SKM-1 treated with dmso at 0.1 percent for 144 hours (cell line): ENCODE measurements at regions not wholly inside any gene's neighbourhood (a gene's known extent, or its start where the extent isn't known, plus 50 kb on each side); places are given as distances from the start of the nearest gene placed in this dataset.

ENCODE experiments used
- DNase-seq: peaks from one replicate; lab custom pipeline; 2025; ENCODE audit not compliant: unreplicated experiment; lab: John Stamatoyannopoulos, UW

GRCh38 chrY:8390310-8390709 lies 947.0 kb upstream of the TSPY4 start:
- no peak for DNase-seq

- no peak for DNase-seq
Observed at GRCh38 chrY:8393246-8393645, 944.0 kb upstream of the TSPY4 start.

DNA sequence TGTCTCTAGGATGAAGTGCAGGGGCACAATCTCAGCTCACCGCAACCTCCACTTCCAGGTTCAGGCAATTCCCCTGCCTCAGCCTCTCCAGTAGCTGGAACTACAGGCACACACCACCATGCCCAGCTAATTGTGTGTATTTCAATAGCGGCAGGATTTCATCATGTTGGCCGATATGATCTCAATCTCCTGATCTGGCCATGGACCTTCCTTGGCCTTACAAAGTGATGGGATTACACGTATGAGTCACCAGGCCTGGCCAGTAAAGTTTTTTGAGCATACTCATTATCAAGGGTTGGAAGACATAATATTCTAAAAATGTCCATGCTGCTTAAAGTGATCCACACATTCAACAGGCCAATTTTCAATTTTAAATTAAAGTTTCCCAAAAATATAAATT lies 914.4 kb upstream of the TSPY4 start:
- DNase-seq = no peak

- DNase-seq = no peak
Observed at GRCh38 chrY:8426433-8426832, 910.8 kb upstream of the TSPY4 start.

GRCh38 chrY:8437510-8437909 lies 899.8 kb upstream of the TSPY4 start:
- DNase-seq = no peak

GRCh38 chrY:8442097-8442496 lies 895.2 kb upstream of the TSPY4 start:
- DNase-seq = no peak

DNA sequence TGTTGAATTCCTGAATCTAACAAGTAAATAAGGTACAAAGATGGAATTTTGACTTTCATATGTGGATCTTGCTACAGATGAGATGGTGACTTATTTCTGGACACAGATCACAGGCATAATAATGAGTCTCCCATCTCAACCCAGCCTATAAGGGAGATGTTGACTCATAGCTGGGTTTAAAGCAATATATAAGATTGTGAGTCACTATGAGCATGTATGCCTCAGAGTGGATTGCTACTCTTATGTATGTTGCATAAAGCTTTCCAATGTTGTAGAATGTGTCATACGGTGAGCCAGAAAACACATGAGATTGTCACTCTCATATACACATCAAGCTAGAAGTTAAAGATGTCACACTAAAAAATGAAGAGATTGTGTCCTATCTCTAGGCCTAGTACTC lies 884.3 kb upstream of the TSPY4 start:
- no peak for DNase-seq

- no peak for DNase-seq
Observed at GRCh38 chrY:8466813-8467212, 870.5 kb upstream of the TSPY4 start.

- peak; percentile 51 for DNase-seq
Observed at GRCh38 chrY:8470249-8470648, 867.0 kb upstream of the TSPY4 start.

DNA sequence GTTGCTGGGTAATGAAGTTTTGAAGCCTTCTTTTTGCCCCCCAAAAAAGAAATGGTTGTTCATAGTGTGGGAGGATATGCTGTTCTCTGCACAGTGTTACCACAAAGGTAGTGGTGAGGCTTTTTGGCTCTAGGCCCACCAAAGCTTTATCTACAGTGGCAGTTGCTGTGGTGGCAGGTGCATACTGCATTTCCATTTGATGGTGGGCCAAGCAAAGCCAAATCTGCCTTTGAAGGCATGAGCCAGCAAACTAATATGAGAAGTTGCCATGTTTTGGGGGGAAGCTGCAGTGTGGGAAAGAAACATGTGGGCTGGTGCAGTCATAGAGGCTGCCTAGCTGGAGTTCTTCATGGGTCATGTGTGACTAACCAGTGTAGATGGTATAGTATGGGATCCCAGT lies 858.1 kb upstream of the TSPY4 start:
- DNase-seq = no peak

- no peak for DNase-seq
Observed at GRCh38 chrY:8488955-8489354, 848.3 kb upstream of the TSPY4 start.

- DNase-seq = no peak
Observed at GRCh38 chrY:8489880-8490630, 847.2 kb upstream of the TSPY4 start.

- DNase-seq = no peak
Observed at GRCh38 chrY:8494396-8494795, 842.9 kb upstream of the TSPY4 start.

- no peak for DNase-seq
Observed at GRCh38 chrY:8495243-8495642, 842.0 kb upstream of the TSPY4 start.

- DNase-seq = no peak
Observed at GRCh38 chrY:8500888-8501287, 836.4 kb upstream of the TSPY4 start.

DNA sequence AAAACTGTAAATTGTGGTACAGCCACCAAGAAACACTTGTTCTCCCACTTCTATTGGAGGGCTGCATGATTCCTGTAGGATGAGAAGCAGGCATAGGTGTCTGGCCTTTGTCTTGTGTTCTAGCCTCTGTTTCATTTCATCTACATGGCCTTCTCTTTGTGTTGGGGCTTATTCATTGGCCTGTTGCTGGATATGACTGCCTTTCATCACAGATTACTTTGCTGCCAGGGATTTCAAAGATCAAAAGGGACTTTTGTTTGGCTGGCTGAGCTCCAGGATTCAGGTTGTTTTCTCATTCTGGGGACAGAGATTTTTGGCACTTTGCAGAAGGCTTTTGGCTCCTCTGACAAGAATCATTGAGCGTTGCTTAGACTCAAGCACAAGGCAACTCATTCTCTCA lies 803.8 kb upstream of the TSPY4 start:
- DNase-seq = no peak

- peak; percentile 92 for DNase-seq
Observed at GRCh38 chrY:8535704-8536103, 801.6 kb upstream of the TSPY4 start.

DNA sequence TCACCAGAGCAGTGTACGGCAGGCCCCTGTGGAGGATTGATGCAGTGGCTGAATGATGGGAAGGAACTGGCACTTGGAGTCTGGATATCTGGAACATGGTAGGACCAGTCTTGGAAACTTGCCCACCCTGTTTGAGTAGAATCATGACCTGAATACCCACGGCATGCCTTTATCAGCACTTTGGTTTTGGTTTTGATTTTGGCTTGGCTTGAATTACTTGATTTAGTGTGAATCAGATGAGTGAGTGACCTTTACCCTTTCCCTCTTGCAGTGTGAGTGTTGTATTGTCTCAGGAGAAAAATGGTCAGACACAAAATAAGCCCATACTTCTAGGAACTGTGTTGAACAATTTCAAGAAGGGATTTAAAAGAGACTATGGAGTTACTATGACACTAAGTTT lies 801.0 kb upstream of the TSPY4 start:
- no peak for DNase-seq

DNA sequence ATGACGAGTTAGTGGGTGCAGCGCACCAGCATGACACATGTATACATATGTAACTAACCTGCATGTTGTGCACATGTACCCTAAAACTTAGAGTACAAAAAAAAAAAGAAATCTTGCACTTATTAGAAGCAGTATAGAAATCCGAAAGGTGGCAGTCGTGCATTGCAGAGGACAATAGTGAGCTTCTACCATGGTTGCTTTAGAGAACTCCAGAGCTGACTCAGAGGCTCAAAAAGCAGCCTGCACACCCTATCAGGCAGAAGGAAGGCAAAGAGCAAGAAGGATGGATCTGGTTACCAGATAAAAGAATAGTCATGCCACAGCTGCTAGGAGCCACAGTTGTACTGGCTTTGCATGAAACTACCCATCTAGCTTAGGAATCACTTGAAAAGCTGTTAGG lies 796.0 kb upstream of the TSPY4 start:
- DNase-seq = no peak

DNA sequence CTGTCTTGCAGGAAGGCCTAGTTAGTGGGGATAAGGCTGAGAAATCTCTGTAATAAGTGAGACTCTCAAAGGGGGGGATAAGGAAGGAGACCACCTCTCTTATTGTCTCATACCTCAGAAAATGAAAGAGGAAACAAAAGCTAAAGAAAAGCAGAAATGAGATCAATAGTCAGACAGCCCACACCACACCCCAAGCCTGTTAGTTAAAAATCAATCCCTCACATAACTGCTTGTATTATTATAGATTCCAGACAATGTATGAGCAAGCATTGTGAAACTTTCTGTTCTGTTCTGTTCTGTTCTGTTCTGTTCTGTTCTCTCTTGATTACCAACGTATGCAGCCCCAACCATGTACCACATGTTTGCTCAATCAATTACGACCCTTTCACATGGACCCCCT lies 792.5 kb upstream of the TSPY4 start:
- DNase-seq = no peak

GRCh38 chrY:8547931-8548330 lies 789.3 kb upstream of the TSPY4 start:
- no peak for DNase-seq

DNA sequence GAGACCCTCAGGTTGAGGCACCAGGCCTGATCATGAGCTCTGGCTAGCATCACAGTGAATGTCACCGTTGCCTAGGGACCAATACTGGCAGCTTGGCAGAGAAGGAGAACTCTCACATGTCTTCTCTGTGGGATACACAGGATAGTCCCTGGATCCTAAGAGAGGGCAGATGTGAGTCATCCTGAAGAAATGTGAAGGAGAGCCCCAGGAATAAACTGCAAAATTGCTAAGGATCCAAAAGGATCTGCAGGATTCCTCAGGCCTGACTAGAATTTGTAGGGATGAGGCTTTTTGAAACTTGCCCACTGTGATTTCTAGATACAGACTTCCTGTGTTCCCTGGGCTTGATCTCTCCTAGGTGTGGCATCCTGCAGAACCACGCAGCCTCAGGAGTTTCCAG lies 785.9 kb upstream of the TSPY4 start:
- DNase-seq = no peak

DNA sequence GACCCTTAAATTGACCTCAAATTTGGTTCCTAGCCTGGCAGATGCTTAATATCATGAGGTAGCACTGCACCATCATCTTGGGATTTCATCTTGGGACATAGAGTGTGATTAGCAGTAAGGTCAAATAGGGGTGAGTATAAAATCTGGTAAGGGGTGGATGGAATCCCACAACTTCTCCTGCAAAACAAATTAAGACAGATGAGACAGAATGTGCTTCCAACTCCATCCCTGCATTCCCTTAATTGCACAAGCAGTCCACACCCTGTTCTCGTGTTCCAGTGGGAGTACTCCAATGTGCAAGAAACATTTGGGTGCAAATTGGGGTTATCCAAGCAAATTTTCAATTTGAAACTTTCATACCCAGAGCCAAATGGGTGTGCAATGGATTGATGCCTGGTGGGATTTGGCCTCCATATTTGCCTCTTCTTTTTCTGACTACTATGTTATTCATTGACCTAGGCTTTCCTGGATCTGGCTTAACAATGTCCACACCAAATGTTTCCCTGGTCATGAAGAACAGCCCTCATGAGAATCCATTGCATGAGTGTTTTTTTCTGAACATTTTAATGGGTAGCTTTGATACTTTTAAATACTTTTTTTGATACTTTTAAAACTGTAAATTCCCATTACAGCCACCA lies 785.0 kb upstream of the TSPY4 start:
- no peak for DNase-seq
